NCI-H526 (cell line): ENCODE measurements at regions not wholly inside any gene's neighbourhood (a gene's known extent, or its start where the extent isn't known, plus 50 kb on each side); places are given as distances from the start of the nearest gene placed in this dataset.

Source experiments
- DNase-seq, 2 experiments: peaks; one replicate each; lab custom pipeline; 2025; lab: John Stamatoyannopoulos, UW

- no peak for DNase-seq
Measured at GRCh38 chr2:22238967-22239366, 1115.2 kb downstream of the TDRD15 start.

GRCh38 chr2:22247466-22247865 is 1123.7 kb downstream of the TDRD15 start:
- no peak for DNase-seq

GRCh38 chr2:22248851-22249250 is 1125.1 kb downstream of the TDRD15 start:
- DNase-seq: no peak

- no peak for DNase-seq
Measured at GRCh38 chr2:22253171-22253570, 1129.4 kb downstream of the TDRD15 start.

- DNase-seq: no peak
Measured at GRCh38 chr2:22261165-22261564, 1123.8 kb upstream of the KLHL29 start.

- DNase-seq: no peak
Measured at GRCh38 chr2:22270341-22270740, 1114.6 kb upstream of the KLHL29 start.

- DNase-seq: no peak
Measured at GRCh38 chr2:22273853-22274252, 1111.1 kb upstream of the KLHL29 start.

GRCh38 chr2:22274661-22275060 is 1110.3 kb upstream of the KLHL29 start:
- no peak for DNase-seq

GRCh38 chr2:22276696-22277095 is 1108.3 kb upstream of the KLHL29 start:
- no peak for DNase-seq

- no peak for DNase-seq
Measured at GRCh38 chr2:22279541-22279940, 1105.4 kb upstream of the KLHL29 start.

- DNase-seq: no peak
Measured at GRCh38 chr2:22281033-22281432, 1103.9 kb upstream of the KLHL29 start.

GRCh38 chr2:22282220-22282619 is 1102.8 kb upstream of the KLHL29 start:
- no peak for DNase-seq

GRCh38 chr2:22282916-22283315 is 1102.1 kb upstream of the KLHL29 start:
- no peak for DNase-seq

- no peak for DNase-seq
Measured at GRCh38 chr2:22283436-22283835, 1101.5 kb upstream of the KLHL29 start.

- no peak for DNase-seq
Measured at GRCh38 chr2:22290302-22290701, 1094.7 kb upstream of the KLHL29 start.

GRCh38 chr2:22290909-22291473 is 1094.0 kb upstream of the KLHL29 start:
- DNase-seq: peak; percentile 62 to 68

- DNase-seq: no peak
Measured at GRCh38 chr2:22301228-22301627, 1083.8 kb upstream of the KLHL29 start.

- DNase-seq: no peak
Measured at GRCh38 chr2:22326250-22326649, 1058.7 kb upstream of the KLHL29 start.

- DNase-seq: no peak
Measured at GRCh38 chr2:22329211-22330154, 1055.5 kb upstream of the KLHL29 start.

- DNase-seq: no peak
Measured at GRCh38 chr2:22336414-22336813, 1048.6 kb upstream of the KLHL29 start.

GRCh38 chr2:22340716-22341115 is 1044.3 kb upstream of the KLHL29 start:
- DNase-seq: no peak

GRCh38 chr2:22347306-22347705 is 1037.7 kb upstream of the KLHL29 start:
- peak in 1 of 2 experiments; percentile 26 for DNase-seq

- DNase-seq: no peak
Measured at GRCh38 chr2:22350621-22351020, 1034.4 kb upstream of the KLHL29 start.
